ENCODE measurements at regions not wholly inside any gene's neighbourhood (a gene's known extent, or its start where the extent isn't known, plus 50 kb on each side); places are given as distances from the start of the nearest gene placed in this dataset.

DNA sequence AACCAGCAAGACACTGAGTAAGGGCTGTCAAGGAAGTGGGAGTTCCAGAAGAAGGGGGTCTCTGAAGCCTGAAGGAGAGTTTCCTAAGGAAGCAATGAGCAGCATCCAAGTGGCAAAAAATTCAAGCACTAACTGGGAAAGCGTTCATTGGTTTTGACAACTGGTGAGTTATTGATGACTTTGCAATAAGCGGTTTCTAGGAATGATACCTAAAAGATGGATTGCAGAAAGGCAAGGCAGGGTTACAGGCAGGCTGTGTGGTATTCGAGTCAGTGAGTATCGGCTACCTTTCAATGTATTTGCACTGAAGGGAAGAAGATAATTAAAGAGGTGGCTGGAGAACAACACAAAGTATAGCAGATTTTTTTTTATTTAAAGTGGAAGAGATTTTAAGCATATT lies 59.3 kb upstream of the NCAM1 start:
- H3K9me3 Mint-ChIP-seq, result peaks cover 12% of the 10 kb centered on the region
- ATAC-seq (no peak), DNase-seq (ENCODE audit: low spot score) (no peak)
- H3K4me1 Mint-ChIP-seq, result no peaks in the 10 kb centered on the region
- H3K4me3 Mint-ChIP-seq, result no peak overlapping the region
- ChIA-PET POLR2A (no interaction called here), CTCF (no interaction called here)
- H3K27me3 Mint-ChIP-seq (ENCODE audit: low read depth), result no peaks in the 10 kb centered on the region; the same call in 1 of the 2 replicates
- H3K36me3 Mint-ChIP-seq, result no peaks in the 10 kb centered on the region
- no peak overlapping the region for H3K27ac Mint-ChIP-seq
- TF ChIP-seq CREB1 (CRISPR knock-in tag; IDR thresholded peaks at IDR 0.05) (no peak), IRF2 (CRISPR knock-in tag; IDR thresholded peaks at IDR 0.05; ENCODE audit: borderline replicate concordance, low read depth) (no peak), ZNF671 (CRISPR knock-in tag; IDR thresholded peaks at IDR 0.05) (no peak), KAT7 (CRISPR knock-in tag; IDR thresholded peaks at IDR 0.05; ENCODE audit: borderline replicate concordance) (no peak), MYBL2 (CRISPR knock-in tag; IDR thresholded peaks at IDR 0.05) (no peak), ZNF317 (CRISPR knock-in tag; IDR thresholded peaks at IDR 0.05; ENCODE audit: borderline replicate concordance, low read depth) (no peak), EMX1 (CRISPR knock-in tag; IDR thresholded peaks at IDR 0.05) (no peak), GABPB1 (CRISPR knock-in tag; IDR thresholded peaks at IDR 0.05) (no peak)
- TF ChIP-seq, protein P1, sequence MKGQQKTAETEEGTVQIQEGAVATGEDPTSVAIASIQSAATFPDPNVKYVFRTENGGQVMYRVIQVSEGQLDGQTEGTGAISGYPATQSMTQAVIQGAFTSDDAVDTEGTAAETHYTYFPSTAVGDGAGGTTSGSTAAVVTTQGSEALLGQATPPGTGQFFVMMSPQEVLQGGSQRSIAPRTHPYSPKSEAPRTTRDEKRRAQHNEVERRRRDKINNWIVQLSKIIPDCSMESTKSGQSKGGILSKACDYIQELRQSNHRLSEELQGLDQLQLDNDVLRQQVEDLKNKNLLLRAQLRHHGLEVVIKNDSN (CRISPR knock-in tag; IDR thresholded peaks at IDR 0.05), result no peak
- TF ChIP-seq, protein P2, sequence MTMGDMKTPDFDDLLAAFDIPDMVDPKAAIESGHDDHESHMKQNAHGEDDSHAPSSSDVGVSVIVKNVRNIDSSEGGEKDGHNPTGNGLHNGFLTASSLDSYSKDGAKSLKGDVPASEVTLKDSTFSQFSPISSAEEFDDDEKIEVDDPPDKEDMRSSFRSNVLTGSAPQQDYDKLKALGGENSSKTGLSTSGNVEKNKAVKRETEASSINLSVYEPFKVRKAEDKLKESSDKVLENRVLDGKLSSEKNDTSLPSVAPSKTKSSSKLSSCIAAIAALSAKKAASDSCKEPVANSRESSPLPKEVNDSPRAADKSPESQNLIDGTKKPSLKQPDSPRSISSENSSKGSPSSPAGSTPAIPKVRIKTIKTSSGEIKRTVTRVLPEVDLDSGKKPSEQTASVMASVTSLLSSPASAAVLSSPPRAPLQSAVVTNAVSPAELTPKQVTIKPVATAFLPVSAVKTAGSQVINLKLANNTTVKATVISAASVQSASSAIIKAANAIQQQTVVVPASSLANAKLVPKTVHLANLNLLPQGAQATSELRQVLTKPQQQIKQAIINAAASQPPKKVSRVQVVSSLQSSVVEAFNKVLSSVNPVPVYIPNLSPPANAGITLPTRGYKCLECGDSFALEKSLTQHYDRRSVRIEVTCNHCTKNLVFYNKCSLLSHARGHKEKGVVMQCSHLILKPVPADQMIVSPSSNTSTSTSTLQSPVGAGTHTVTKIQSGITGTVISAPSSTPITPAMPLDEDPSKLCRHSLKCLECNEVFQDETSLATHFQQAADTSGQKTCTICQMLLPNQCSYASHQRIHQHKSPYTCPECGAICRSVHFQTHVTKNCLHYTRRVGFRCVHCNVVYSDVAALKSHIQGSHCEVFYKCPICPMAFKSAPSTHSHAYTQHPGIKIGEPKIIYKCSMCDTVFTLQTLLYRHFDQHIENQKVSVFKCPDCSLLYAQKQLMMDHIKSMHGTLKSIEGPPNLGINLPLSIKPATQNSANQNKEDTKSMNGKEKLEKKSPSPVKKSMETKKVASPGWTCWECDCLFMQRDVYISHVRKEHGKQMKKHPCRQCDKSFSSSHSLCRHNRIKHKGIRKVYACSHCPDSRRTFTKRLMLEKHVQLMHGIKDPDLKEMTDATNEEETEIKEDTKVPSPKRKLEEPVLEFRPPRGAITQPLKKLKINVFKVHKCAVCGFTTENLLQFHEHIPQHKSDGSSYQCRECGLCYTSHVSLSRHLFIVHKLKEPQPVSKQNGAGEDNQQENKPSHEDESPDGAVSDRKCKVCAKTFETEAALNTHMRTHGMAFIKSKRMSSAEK (CRISPR knock-in tag; IDR thresholded peaks at IDR 0.05; ENCODE audit: borderline replicate concordance), result no peak
- TF ChIP-seq, protein P3, sequence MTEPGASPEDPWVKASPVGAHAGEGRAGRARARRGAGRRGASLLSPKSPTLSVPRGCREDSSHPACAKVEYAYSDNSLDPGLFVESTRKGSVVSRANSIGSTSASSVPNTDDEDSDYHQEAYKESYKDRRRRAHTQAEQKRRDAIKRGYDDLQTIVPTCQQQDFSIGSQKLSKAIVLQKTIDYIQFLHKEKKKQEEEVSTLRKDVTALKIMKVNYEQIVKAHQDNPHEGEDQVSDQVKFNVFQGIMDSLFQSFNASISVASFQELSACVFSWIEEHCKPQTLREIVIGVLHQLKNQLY (CRISPR knock-in tag; IDR thresholded peaks at IDR 0.05), result no peak
- TF ChIP-seq, protein P4, sequence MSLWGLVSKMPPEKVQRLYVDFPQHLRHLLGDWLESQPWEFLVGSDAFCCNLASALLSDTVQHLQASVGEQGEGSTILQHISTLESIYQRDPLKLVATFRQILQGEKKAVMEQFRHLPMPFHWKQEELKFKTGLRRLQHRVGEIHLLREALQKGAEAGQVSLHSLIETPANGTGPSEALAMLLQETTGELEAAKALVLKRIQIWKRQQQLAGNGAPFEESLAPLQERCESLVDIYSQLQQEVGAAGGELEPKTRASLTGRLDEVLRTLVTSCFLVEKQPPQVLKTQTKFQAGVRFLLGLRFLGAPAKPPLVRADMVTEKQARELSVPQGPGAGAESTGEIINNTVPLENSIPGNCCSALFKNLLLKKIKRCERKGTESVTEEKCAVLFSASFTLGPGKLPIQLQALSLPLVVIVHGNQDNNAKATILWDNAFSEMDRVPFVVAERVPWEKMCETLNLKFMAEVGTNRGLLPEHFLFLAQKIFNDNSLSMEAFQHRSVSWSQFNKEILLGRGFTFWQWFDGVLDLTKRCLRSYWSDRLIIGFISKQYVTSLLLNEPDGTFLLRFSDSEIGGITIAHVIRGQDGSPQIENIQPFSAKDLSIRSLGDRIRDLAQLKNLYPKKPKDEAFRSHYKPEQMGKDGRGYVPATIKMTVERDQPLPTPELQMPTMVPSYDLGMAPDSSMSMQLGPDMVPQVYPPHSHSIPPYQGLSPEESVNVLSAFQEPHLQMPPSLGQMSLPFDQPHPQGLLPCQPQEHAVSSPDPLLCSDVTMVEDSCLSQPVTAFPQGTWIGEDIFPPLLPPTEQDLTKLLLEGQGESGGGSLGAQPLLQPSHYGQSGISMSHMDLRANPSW (CRISPR knock-in tag; conservative IDR thresholded peaks at IDR 0.05; ENCODE audit: low read depth), result no peak

DNA sequence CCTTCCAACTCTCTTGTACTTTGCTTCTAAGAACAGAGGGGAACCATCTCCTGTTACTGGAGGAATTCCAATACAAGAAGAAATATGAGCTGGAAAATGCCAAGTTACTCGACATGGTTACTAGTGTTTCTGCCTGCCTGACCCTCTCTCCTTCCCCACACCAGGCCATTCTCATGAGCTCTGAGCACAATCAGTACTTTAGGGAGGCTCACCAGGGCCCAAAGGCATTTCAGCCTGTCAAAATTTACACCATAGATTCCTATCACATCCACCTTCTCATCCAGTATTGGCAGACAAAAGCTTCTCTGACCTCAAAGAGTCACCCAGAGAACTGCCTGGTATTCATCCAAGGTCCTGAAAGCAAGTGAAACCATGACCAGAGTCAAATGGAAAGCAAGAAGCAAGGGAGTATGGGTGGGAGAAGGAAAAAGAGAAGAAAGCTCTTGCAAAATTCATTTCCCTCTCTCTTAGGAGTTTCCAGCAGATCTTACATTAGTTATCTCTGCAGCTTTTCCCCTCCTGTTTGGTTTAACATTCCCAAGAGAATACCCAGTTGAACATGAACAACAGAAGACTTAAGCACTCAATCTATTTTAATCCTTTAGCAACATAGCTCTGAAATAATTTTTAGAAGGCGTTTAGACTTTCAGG lies 58.7 kb upstream of the NCAM1 start:
- ATAC-seq (no peak), DNase-seq (ENCODE audit: low spot score) (no peak)
- CTCF ChIA-PET, result interaction anchor here (0.8 to 1.3 kb wide), 2 partner anchors 107 to 387 kb away, joined by 3 read pairs; no protein-coding TSS in a partner anchor
- H3K36me3 Mint-ChIP-seq, result no peaks in the 10 kb centered on the region
- H3K27me3 Mint-ChIP-seq (ENCODE audit: low read depth), result peaks cover under 1% of the 10 kb centered on the region; the same call in 1 of the 2 replicates
- peaks cover 10% of the 10 kb centered on the region for H3K9me3 Mint-ChIP-seq
- H3K27ac Mint-ChIP-seq, result no peak overlapping the region
- POLR2A ChIA-PET, result no interaction called here
- H3K4me1 Mint-ChIP-seq, result no peaks in the 10 kb centered on the region
- H3K4me3 Mint-ChIP-seq, result no peak overlapping the region
- no peak for TF ChIP-seq NR2C2 (CRISPR knock-in tag; IDR thresholded peaks at IDR 0.05)
- TF ChIP-seq, protein P5, sequence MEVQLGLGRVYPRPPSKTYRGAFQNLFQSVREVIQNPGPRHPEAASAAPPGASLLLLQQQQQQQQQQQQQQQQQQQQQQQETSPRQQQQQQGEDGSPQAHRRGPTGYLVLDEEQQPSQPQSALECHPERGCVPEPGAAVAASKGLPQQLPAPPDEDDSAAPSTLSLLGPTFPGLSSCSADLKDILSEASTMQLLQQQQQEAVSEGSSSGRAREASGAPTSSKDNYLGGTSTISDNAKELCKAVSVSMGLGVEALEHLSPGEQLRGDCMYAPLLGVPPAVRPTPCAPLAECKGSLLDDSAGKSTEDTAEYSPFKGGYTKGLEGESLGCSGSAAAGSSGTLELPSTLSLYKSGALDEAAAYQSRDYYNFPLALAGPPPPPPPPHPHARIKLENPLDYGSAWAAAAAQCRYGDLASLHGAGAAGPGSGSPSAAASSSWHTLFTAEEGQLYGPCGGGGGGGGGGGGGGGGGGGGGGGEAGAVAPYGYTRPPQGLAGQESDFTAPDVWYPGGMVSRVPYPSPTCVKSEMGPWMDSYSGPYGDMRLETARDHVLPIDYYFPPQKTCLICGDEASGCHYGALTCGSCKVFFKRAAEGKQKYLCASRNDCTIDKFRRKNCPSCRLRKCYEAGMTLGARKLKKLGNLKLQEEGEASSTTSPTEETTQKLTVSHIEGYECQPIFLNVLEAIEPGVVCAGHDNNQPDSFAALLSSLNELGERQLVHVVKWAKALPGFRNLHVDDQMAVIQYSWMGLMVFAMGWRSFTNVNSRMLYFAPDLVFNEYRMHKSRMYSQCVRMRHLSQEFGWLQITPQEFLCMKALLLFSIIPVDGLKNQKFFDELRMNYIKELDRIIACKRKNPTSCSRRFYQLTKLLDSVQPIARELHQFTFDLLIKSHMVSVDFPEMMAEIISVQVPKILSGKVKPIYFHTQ (CRISPR knock-in tag; IDR thresholded peaks at IDR 0.05), result no peak
- TF ChIP-seq HMGA2 (CRISPR knock-in tag; IDR thresholded peaks at IDR 0.05), result no peak
- TF ChIP-seq, protein P6, sequence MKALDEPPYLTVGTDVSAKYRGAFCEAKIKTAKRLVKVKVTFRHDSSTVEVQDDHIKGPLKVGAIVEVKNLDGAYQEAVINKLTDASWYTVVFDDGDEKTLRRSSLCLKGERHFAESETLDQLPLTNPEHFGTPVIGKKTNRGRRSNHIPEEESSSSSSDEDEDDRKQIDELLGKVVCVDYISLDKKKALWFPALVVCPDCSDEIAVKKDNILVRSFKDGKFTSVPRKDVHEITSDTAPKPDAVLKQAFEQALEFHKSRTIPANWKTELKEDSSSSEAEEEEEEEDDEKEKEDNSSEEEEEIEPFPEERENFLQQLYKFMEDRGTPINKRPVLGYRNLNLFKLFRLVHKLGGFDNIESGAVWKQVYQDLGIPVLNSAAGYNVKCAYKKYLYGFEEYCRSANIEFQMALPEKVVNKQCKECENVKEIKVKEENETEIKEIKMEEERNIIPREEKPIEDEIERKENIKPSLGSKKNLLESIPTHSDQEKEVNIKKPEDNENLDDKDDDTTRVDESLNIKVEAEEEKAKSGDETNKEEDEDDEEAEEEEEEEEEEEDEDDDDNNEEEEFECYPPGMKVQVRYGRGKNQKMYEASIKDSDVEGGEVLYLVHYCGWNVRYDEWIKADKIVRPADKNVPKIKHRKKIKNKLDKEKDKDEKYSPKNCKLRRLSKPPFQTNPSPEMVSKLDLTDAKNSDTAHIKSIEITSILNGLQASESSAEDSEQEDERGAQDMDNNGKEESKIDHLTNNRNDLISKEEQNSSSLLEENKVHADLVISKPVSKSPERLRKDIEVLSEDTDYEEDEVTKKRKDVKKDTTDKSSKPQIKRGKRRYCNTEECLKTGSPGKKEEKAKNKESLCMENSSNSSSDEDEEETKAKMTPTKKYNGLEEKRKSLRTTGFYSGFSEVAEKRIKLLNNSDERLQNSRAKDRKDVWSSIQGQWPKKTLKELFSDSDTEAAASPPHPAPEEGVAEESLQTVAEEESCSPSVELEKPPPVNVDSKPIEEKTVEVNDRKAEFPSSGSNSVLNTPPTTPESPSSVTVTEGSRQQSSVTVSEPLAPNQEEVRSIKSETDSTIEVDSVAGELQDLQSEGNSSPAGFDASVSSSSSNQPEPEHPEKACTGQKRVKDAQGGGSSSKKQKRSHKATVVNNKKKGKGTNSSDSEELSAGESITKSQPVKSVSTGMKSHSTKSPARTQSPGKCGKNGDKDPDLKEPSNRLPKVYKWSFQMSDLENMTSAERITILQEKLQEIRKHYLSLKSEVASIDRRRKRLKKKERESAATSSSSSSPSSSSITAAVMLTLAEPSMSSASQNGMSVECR (CRISPR knock-in tag; IDR thresholded peaks at IDR 0.05; ENCODE audit: borderline replicate concordance), result no peak
- no peak for TF ChIP-seq NFATC4 (CRISPR knock-in tag; IDR thresholded peaks at IDR 0.05)
- TF ChIP-seq OVOL2 (CRISPR knock-in tag; IDR thresholded peaks at IDR 0.05; ENCODE audit: borderline replicate concordance), result no peak
- no peak for TF ChIP-seq MYBL2 (CRISPR knock-in tag; IDR thresholded peaks at IDR 0.05)
- TF ChIP-seq, protein P3 (CRISPR knock-in tag; IDR thresholded peaks at IDR 0.05), result no peak

Measured in WTC11 (cell line).